Lower leg skin (tissue), 3 donors: ENCODE measurements at regions not wholly inside any gene's neighbourhood (a gene's known extent, or its start where the extent isn't known, plus 50 kb on each side); places are given as distances from the start of the nearest gene placed in this dataset.

ENCODE experiments used
- POLR2A ChIP-seq, 2 donors: fragments of 450-650 bp; IDR thresholded peaks; one replicate each; pipeline ENCODE4 v1.6.1; 2016 to 2017; ENCODE audit warnings: antibody characterized with exemption in 2 of 2, mild to moderate bottlenecking in 1 of 2, moderate library complexity in 1 of 2
- TF ChIP-seq, protein P1 (sequence below), 3 donors: fragments of 450-650 bp; IDR thresholded peaks; one replicate each; pipeline ENCODE4 v1.5.1; 2016; ENCODE audit warnings: antibody characterized with exemption in 3 of 3, mild to moderate bottlenecking in 3 of 3, moderate library complexity in 2 of 3

DNA sequence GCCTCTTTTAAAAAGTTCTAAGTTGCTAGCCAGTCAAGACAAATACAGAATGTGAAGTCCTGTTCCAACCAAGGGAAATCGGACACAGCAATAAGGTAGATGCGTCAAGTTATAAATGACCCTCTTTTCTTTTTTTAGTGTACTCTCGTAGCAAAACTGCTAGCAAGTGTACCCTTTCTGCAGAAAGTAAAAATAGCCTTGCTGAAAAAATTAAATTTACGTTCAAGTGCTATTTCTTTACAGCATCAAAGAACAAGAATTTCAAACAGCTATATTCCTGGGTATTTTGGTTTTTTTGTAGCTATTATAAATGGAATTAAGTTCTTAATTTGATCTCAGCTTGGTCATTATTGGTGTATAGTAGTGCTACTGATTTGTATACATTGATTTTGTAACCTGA is 119.2 kb downstream of the NAA11 start:
- TF ChIP-seq, protein P1, sequence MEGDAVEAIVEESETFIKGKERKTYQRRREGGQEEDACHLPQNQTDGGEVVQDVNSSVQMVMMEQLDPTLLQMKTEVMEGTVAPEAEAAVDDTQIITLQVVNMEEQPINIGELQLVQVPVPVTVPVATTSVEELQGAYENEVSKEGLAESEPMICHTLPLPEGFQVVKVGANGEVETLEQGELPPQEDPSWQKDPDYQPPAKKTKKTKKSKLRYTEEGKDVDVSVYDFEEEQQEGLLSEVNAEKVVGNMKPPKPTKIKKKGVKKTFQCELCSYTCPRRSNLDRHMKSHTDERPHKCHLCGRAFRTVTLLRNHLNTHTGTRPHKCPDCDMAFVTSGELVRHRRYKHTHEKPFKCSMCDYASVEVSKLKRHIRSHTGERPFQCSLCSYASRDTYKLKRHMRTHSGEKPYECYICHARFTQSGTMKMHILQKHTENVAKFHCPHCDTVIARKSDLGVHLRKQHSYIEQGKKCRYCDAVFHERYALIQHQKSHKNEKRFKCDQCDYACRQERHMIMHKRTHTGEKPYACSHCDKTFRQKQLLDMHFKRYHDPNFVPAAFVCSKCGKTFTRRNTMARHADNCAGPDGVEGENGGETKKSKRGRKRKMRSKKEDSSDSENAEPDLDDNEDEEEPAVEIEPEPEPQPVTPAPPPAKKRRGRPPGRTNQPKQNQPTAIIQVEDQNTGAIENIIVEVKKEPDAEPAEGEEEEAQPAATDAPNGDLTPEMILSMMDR (IDR thresholded peaks at IDR 0.05) = no peak
- TF ChIP-seq POLR2A (IDR thresholded peaks at IDR 0.05) = no peak
